HepG2 (cell line): ENCODE measurements at regions not wholly inside any gene's neighbourhood (a gene's known extent, or its start where the extent isn't known, plus 50 kb on each side); places are given as distances from the start of the nearest gene placed in this dataset.
"Not testable (repeated sequence)": the region's sequence is repeated elsewhere in the genome, so short reads cannot be mapped to it uniquely, and the experiment has no call there.

Experiments
- ESRRA ChIP-seq: sonication (generic); formaldehyde crosslinking; IDR thresholded peaks from 2 replicates; pipeline ENCODE4 v1.5.1; 2020; ENCODE audit warnings: mild to moderate bottlenecking, low read depth, missing genetic modification reagents
- EZH2 ChIP-seq: conservative IDR thresholded peaks from 2 replicates; pipeline ENCODE4 v1.6.1; 2012; ENCODE audit warnings: mild to moderate bottlenecking, low read depth, low read length, moderate library complexity
- FOXK1 ChIP-seq: sonication (generic); formaldehyde crosslinking; IDR thresholded peaks from 2 replicates; pipeline ENCODE4 v1.4.0; 2020; ENCODE audit warnings: low read depth, missing genetic modification reagents, borderline replicate concordance
- JUN ChIP-seq: sonication (generic); formaldehyde crosslinking; IDR thresholded peaks from 2 replicates; pipeline ENCODE4 v1.4.0; 2020; ENCODE audit warnings: mild to moderate bottlenecking, missing genetic modification reagents
- XRCC5 ChIP-seq: fragments of 200-400 bp; formaldehyde crosslinking; optimal IDR thresholded peaks from 2 replicates; pipeline ENCODE3; 2017; ENCODE audit warnings: mild to moderate bottlenecking, low read length
- ZNF619 ChIP-seq: sonication (generic); formaldehyde crosslinking; IDR thresholded peaks from 2 replicates; pipeline ENCODE4 v1.4.0; 2020; ENCODE audit warnings: mild to moderate bottlenecking, missing genetic modification reagents
- TF ChIP-seq, protein P1 (sequence below): sonication (generic); formaldehyde crosslinking; IDR thresholded peaks from 2 replicates; pipeline ENCODE4 v1.9.0; 2021; ENCODE audit warnings: missing genetic modification reagents, mild to moderate bottlenecking, borderline replicate concordance

DNA sequence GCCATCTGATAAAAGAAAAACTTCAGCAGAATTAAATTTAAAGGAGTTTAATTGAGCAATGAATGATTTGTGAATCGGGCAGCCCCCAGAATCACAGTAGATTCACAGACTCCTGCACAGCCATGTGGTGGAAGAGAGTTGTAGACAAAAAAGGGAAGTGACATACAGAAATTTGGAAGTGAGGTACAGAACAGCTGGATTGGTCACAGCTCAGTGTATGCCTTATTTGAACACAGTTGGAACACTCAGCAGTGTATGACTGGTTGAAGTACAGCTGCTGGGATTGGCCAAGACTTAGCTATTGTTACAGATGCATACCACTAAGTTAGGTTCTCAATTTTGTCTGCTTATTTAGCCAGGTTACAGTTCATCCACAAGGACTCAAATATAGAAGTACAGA lies 213.9 kb upstream of the TMEM260 start:
- TF ChIP-seq EZH2; XRCC5; ESRRA (CRISPR knock-in tag); FOXK1 (CRISPR knock-in tag); JUN (CRISPR knock-in tag); ZNF619 (CRISPR knock-in tag): not testable (repeated sequence)
- TF ChIP-seq, protein P1, sequence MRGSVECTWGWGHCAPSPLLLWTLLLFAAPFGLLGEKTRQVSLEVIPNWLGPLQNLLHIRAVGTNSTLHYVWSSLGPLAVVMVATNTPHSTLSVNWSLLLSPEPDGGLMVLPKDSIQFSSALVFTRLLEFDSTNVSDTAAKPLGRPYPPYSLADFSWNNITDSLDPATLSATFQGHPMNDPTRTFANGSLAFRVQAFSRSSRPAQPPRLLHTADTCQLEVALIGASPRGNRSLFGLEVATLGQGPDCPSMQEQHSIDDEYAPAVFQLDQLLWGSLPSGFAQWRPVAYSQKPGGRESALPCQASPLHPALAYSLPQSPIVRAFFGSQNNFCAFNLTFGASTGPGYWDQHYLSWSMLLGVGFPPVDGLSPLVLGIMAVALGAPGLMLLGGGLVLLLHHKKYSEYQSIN = not testable (repeated sequence)
